ENCODE measurements at regions not wholly inside any gene's neighbourhood (a gene's known extent, or its start where the extent isn't known, plus 50 kb on each side); places are given as distances from the start of the nearest gene placed in this dataset.

- no peak for TF ChIP-seq CTCF (IDR thresholded peaks at IDR 0.05; ENCODE audit: low read depth, low read length, missing control alignments)
- no peak overlapping the region for H3K4me3 ChIP-seq (replicated peaks; ENCODE audit: low read depth, low read length)
- DNase-seq (ENCODE audit: extremely low read depth, low read depth), result no peak
Measured at GRCh38 chr12:89882050-89882449, 173.4 kb upstream of the ATP2B1 start.

GRCh38 chr12:89880690-89881350 is 172.2 kb upstream of the ATP2B1 start:
- TF ChIP-seq CTCF (IDR thresholded peaks at IDR 0.05; ENCODE audit: low read depth, low read length, missing control alignments), result no peak
- no peak overlapping the region for H3K4me3 ChIP-seq (replicated peaks; ENCODE audit: low read depth, low read length)
- DNase-seq (ENCODE audit: extremely low read depth, low read depth), result no peak

GRCh38 chr12:89879766-89880165 is 171.1 kb upstream of the ATP2B1 start:
- TF ChIP-seq CTCF (IDR thresholded peaks at IDR 0.05; ENCODE audit: low read depth, low read length, missing control alignments), result no peak
- no peak overlapping the region for H3K4me3 ChIP-seq (replicated peaks; ENCODE audit: low read depth, low read length)
- DNase-seq (ENCODE audit: extremely low read depth, low read depth), result no peak

GRCh38 chr12:89878950-89879349 is 170.3 kb upstream of the ATP2B1 start:
- no peak for DNase-seq (ENCODE audit: extremely low read depth, low read depth)
- no peak for TF ChIP-seq CTCF (IDR thresholded peaks at IDR 0.05; ENCODE audit: low read depth, low read length, missing control alignments)
- no peak overlapping the region for H3K4me3 ChIP-seq (replicated peaks; ENCODE audit: low read depth, low read length)

- H3K4me3 ChIP-seq (replicated peaks; ENCODE audit: low read depth, low read length), result no peak overlapping the region
- no peak for DNase-seq (ENCODE audit: extremely low read depth, low read depth)
- no peak for TF ChIP-seq CTCF (IDR thresholded peaks at IDR 0.05; ENCODE audit: low read depth, low read length, missing control alignments)
Measured at GRCh38 chr12:89878327-89878726, 169.7 kb upstream of the ATP2B1 start.

GRCh38 chr12:89877671-89878070 is 169.0 kb upstream of the ATP2B1 start:
- no peak for DNase-seq (ENCODE audit: extremely low read depth, low read depth)
- no peak overlapping the region for H3K4me3 ChIP-seq (replicated peaks; ENCODE audit: low read depth, low read length)
- no peak for TF ChIP-seq CTCF (IDR thresholded peaks at IDR 0.05; ENCODE audit: low read depth, low read length, missing control alignments)

GRCh38 chr12:89877136-89877535 is 168.5 kb upstream of the ATP2B1 start:
- no peak overlapping the region for H3K4me3 ChIP-seq (replicated peaks; ENCODE audit: low read depth, low read length)
- no peak for DNase-seq (ENCODE audit: extremely low read depth, low read depth)
- no peak for TF ChIP-seq CTCF (IDR thresholded peaks at IDR 0.05; ENCODE audit: low read depth, low read length, missing control alignments)
